CD4-positive, alpha-beta memory T cell (primary cell): ENCODE measurements at regions not wholly inside any gene's neighbourhood (a gene's known extent, or its start where the extent isn't known, plus 50 kb on each side); places are given as distances from the start of the nearest gene placed in this dataset.

Experiments
- CTCF ChIA-PET: fragments of 350-600 bp; sonication (Branson Sonifier 250); formaldehyde crosslinking; loops from one replicate; lab custom pipeline; 2021; ENCODE audit warnings: inconsistent platforms; ENCODE audit not compliant: partially characterized antibody; lab: Charles Lee
- POLR2A ChIA-PET: fragments of 350-600 bp; sonication (Branson Sonifier 250); formaldehyde crosslinking; loops from one replicate; lab custom pipeline; 2021; ENCODE audit not compliant: partially characterized antibody; lab: Charles Lee
- DNase-seq, 5 donors: peaks; one replicate each; pipeline versions ENCODE4 v3.0.0 to v3.0.0-alpha.2; 2020 to 2022; ENCODE audit warnings: mixed read lengths in 1 of 5
- H3K27ac ChIP-seq: one replicate; pipeline ENCODE4 v1.7.0; 2013; ENCODE audit warnings: low read depth, low read length
- H3K27me3 ChIP-seq: 2 replicates; pipeline ENCODE4 v1.7.0; 2013; ENCODE audit warnings: mild to moderate bottlenecking, low read length, moderate library complexity; ENCODE audit not compliant: insufficient read depth
- H3K36me3 ChIP-seq: 2 replicates; pipeline ENCODE4 v1.7.0; 2013; ENCODE audit warnings: mild to moderate bottlenecking, low read length, moderate library complexity; ENCODE audit not compliant: insufficient read depth
- H3K4me1 ChIP-seq: 2 replicates; pipeline ENCODE4 v1.7.0; 2013; ENCODE audit warnings: mild to moderate bottlenecking, low read length, moderate library complexity; ENCODE audit not compliant: insufficient read depth
- H3K4me3 ChIP-seq, 2 donors: one replicate each; pipeline ENCODE4 v1.7.0; 2013; ENCODE audit warnings: low read length in 2 of 2, mild to moderate bottlenecking in 1 of 2
- H3K9me3 ChIP-seq, 2 donors: one replicate each; pipeline ENCODE4 v1.7.0; 2013; ENCODE audit warnings: low read length in 2 of 2, control low read depth in 1 of 2; ENCODE audit not compliant: control insufficient read depth in 1 of 2
- H3K27ac Mint-ChIP-seq, 7 donors: one replicate each; pipeline ENCODE4 v1.8.0; 2020 to 2021; ENCODE audit warnings: mixed read lengths in 7 of 7, mild to moderate bottlenecking in 6 of 7, inconsistent platforms in 3 of 7, moderate library complexity in 3 of 7
- H3K27me3 Mint-ChIP-seq, 2 donors: one replicate each; pipeline ENCODE4 v1.8.0; 2020 to 2021; ENCODE audit warnings: mixed read lengths in 2 of 2
- H3K36me3 Mint-ChIP-seq, 2 donors: one replicate each; pipeline ENCODE4 v1.8.0; 2020 to 2021; ENCODE audit warnings: mixed read lengths in 2 of 2, inconsistent platforms in 1 of 2, mild to moderate bottlenecking in 1 of 2
- H3K4me1 Mint-ChIP-seq, 4 donors: one replicate each; pipeline ENCODE4 v1.8.0; 2020 to 2021; ENCODE audit warnings: mixed read lengths in 4 of 4, mild to moderate bottlenecking in 1 of 4
- H3K4me3 Mint-ChIP-seq, 8 donors: one replicate each; pipeline ENCODE4 v1.8.0; 2020 to 2021; ENCODE audit warnings: mixed read lengths in 8 of 8, mild to moderate bottlenecking in 7 of 8, moderate library complexity in 6 of 8, inconsistent platforms in 3 of 8
- H3K9me3 Mint-ChIP-seq, 8 donors: one replicate each; pipeline ENCODE4 v1.8.0; 2020 to 2021; ENCODE audit warnings: mixed read lengths in 8 of 8, mild to moderate bottlenecking in 5 of 8, inconsistent platforms in 3 of 8, moderate library complexity in 1 of 8
- intact Hi-C: fragments of 100-400 bp; cut with micrococcal nuclease; formaldehyde crosslinking; loops from one replicate; pipeline ENCODE4 v1.15.1; 2023

- H3K36me3 Mint-ChIP-seq, result no peaks in the 10 kb centered on the region
- ChIA-PET CTCF (no interaction called here), POLR2A (no interaction called here)
- intact Hi-C loops, result no loop called here
- H3K4me3 Mint-ChIP-seq, result no peak overlapping the region
- no peak overlapping the region for H3K27ac Mint-ChIP-seq
- no peaks in the 10 kb centered on the region for H3K4me1 Mint-ChIP-seq
- H3K4me1 ChIP-seq, result no peaks in the 10 kb centered on the region
- DNase-seq, result no peak
- no peaks in the 10 kb centered on the region for H3K27me3 ChIP-seq
- H3K9me3 ChIP-seq, result no peaks in the 10 kb centered on the region
- H3K36me3 ChIP-seq, result no peaks in the 10 kb centered on the region
- H3K9me3 Mint-ChIP-seq, result peaks cover 0 to 6% (median 0%) of the 10 kb centered on the region in 8 donors
- H3K27me3 Mint-ChIP-seq, result no peaks in the 10 kb centered on the region
- H3K27ac ChIP-seq, result no peak overlapping the region
- H3K4me3 ChIP-seq, result no peak overlapping the region
Measured at GRCh38 chr9:74006935-74007334, 490.2 kb upstream of the RORB start.

GRCh38 chr9:74007833-74008232, 489.3 kb upstream of the RORB start:
- Mint-ChIP-seq H3K27me3 (no peaks in the 10 kb centered on the region), H3K27ac (no peak overlapping the region), H3K36me3 (no peaks in the 10 kb centered on the region), H3K4me1 (no peaks in the 10 kb centered on the region), H3K9me3 (peaks cover 0 to 6% (median 0%) of the 10 kb centered on the region in 8 donors), H3K4me3 (no peak overlapping the region)
- Histone ChIP-seq H3K27ac (no peak overlapping the region), H3K27me3 (no peaks in the 10 kb centered on the region), H3K36me3 (no peaks in the 10 kb centered on the region), H3K9me3 (no peaks in the 10 kb centered on the region), H3K4me1 (no peaks in the 10 kb centered on the region), H3K4me3 (no peak overlapping the region)
- POLR2A ChIA-PET, result no interaction called here
- CTCF ChIA-PET, result no interaction called here
- intact Hi-C loops, result no loop called here
- no peak for DNase-seq

GRCh38 chr9:74016004-74016403, 481.1 kb upstream of the RORB start:
- POLR2A ChIA-PET, result no interaction called here
- Histone ChIP-seq H3K4me3 (no peak overlapping the region), H3K27me3 (no peaks in the 10 kb centered on the region), H3K9me3 (no peaks in the 10 kb centered on the region), H3K36me3 (no peaks in the 10 kb centered on the region), H3K27ac (no peak overlapping the region), H3K4me1 (no peaks in the 10 kb centered on the region)
- intact Hi-C loops, result loop anchor here (10.0 kb wide), 1 partner anchor 59 kb away; no protein-coding TSS in a partner anchor
- no peaks in the 10 kb centered on the region for H3K27me3 Mint-ChIP-seq
- no peak for DNase-seq
- no peak overlapping the region for H3K27ac Mint-ChIP-seq
- peaks cover 0 to 16% (median 1%) of the 10 kb centered on the region in 8 donors for H3K9me3 Mint-ChIP-seq
- no peaks in the 10 kb centered on the region for H3K4me1 Mint-ChIP-seq
- no peaks in the 10 kb centered on the region for H3K36me3 Mint-ChIP-seq
- H3K4me3 Mint-ChIP-seq, result no peak overlapping the region
- CTCF ChIA-PET, result no interaction called here

GRCh38 chr9:74025402-74025925, 471.7 kb upstream of the RORB start:
- Mint-ChIP-seq H3K27ac (no peak overlapping the region), H3K4me3 (no peak overlapping the region), H3K27me3 (no peaks in the 10 kb centered on the region), H3K4me1 (no peaks in the 10 kb centered on the region), H3K9me3 (peaks cover 0 to 14% (median 0%) of the 10 kb centered on the region in 8 donors), H3K36me3 (no peaks in the 10 kb centered on the region)
- Histone ChIP-seq H3K4me1 (no peaks in the 10 kb centered on the region), H3K36me3 (no peaks in the 10 kb centered on the region), H3K27ac (no peak overlapping the region), H3K27me3 (no peaks in the 10 kb centered on the region), H3K9me3 (no peaks in the 10 kb centered on the region), H3K4me3 (no peak overlapping the region)
- no peak for DNase-seq
- POLR2A ChIA-PET, result no interaction called here
- intact Hi-C loops, result no loop called here
- CTCF ChIA-PET, result no interaction called here

- Histone ChIP-seq H3K4me3 (no peak overlapping the region), H3K9me3 (no peaks in the 10 kb centered on the region), H3K27me3 (no peaks in the 10 kb centered on the region), H3K27ac (no peak overlapping the region), H3K36me3 (no peaks in the 10 kb centered on the region), H3K4me1 (no peaks in the 10 kb centered on the region)
- Mint-ChIP-seq H3K4me1 (no peaks in the 10 kb centered on the region), H3K4me3 (no peak overlapping the region), H3K27me3 (no peaks in the 10 kb centered on the region), H3K9me3 (peaks cover 0 to 3% (median 0%) of the 10 kb centered on the region in 8 donors), H3K27ac (no peak overlapping the region), H3K36me3 (no peaks in the 10 kb centered on the region)
- POLR2A ChIA-PET, result no interaction called here
- no peak for DNase-seq
- CTCF ChIA-PET, result no interaction called here
- intact Hi-C loops, result loop anchor here (10.0 kb wide), 1 partner anchor 342 kb away; no protein-coding TSS in a partner anchor
Measured at GRCh38 chr9:74032421-74032820, 464.7 kb upstream of the RORB start.

- Histone ChIP-seq H3K4me1 (no peaks in the 10 kb centered on the region), H3K27me3 (no peaks in the 10 kb centered on the region), H3K36me3 (no peaks in the 10 kb centered on the region), H3K4me3 (no peak overlapping the region), H3K27ac (no peak overlapping the region), H3K9me3 (no peaks in the 10 kb centered on the region)
- ChIA-PET CTCF (no interaction called here), POLR2A (no interaction called here)
- intact Hi-C loops, result loop anchor here (10.0 kb wide), 1 partner anchor 339 kb away; no protein-coding TSS in a partner anchor
- no peaks in the 10 kb centered on the region for H3K36me3 Mint-ChIP-seq
- DNase-seq, result no peak
- H3K4me1 Mint-ChIP-seq, result no peaks in the 10 kb centered on the region
- H3K27me3 Mint-ChIP-seq, result no peaks in the 10 kb centered on the region
- no peak overlapping the region for H3K27ac Mint-ChIP-seq
- H3K9me3 Mint-ChIP-seq, result peaks cover 0 to 3% (median 0%) of the 10 kb centered on the region in 8 donors
- H3K4me3 Mint-ChIP-seq, result no peak overlapping the region
Measured at GRCh38 chr9:74035786-74036185, 461.3 kb upstream of the RORB start.

- no peaks in the 10 kb centered on the region for H3K27me3 ChIP-seq
- DNase-seq, result no peak
- no peaks in the 10 kb centered on the region for H3K9me3 ChIP-seq
- no peaks in the 10 kb centered on the region for H3K36me3 ChIP-seq
- no peak overlapping the region for H3K27ac ChIP-seq
- no peaks in the 10 kb centered on the region for H3K27me3 Mint-ChIP-seq
- no peak overlapping the region for H3K27ac Mint-ChIP-seq
- no peak overlapping the region for H3K4me3 ChIP-seq
- intact Hi-C loops, result loop anchor here (10.0 kb wide), 1 partner anchor 338 kb away; no protein-coding TSS in a partner anchor
- H3K4me1 Mint-ChIP-seq, result no peaks in the 10 kb centered on the region
- no peaks in the 10 kb centered on the region for H3K36me3 Mint-ChIP-seq
- peaks cover 0 to 1% (median 0%) of the 10 kb centered on the region in 8 donors for H3K9me3 Mint-ChIP-seq
- no peaks in the 10 kb centered on the region for H3K4me1 ChIP-seq
- no peak overlapping the region for H3K4me3 Mint-ChIP-seq
- POLR2A ChIA-PET, result no interaction called here
- CTCF ChIA-PET, result no interaction called here
Measured at GRCh38 chr9:74036549-74037231, 460.4 kb upstream of the RORB start.
